Transverse colon (tissue), 3 donors: ENCODE measurements at regions not wholly inside any gene's neighbourhood (a gene's known extent, or its start where the extent isn't known, plus 50 kb on each side); places are given as distances from the start of the nearest gene placed in this dataset.

Source experiments
- POLR2A ChIP-seq: fragments of 450-650 bp; IDR thresholded peaks from one replicate; pipeline ENCODE4 v1.6.1; 2016; ENCODE audit warnings: antibody characterized with exemption, mild to moderate bottlenecking, moderate library complexity
- TF ChIP-seq, protein P1 (sequence below), 5 experiments: fragments of 200-600 bp in 3 of 5; fragments of 450-650 bp in 2 of 5; sonication (generic) in 3 of 5; IDR thresholded peaks; 1 replicate in 2 of 5; 2 replicates in 3 of 5; pipeline ENCODE4 v1.5.1; 2016 to 2017; ENCODE audit warnings: antibody characterized with exemption in 5 of 5, inconsistent platforms in 3 of 5, mild to moderate bottlenecking in 2 of 5, moderate library complexity in 1 of 5

GRCh38 chr4:122065149-122065548 is 87.0 kb upstream of the BLTP1 start:
- TF ChIP-seq, protein P1, sequence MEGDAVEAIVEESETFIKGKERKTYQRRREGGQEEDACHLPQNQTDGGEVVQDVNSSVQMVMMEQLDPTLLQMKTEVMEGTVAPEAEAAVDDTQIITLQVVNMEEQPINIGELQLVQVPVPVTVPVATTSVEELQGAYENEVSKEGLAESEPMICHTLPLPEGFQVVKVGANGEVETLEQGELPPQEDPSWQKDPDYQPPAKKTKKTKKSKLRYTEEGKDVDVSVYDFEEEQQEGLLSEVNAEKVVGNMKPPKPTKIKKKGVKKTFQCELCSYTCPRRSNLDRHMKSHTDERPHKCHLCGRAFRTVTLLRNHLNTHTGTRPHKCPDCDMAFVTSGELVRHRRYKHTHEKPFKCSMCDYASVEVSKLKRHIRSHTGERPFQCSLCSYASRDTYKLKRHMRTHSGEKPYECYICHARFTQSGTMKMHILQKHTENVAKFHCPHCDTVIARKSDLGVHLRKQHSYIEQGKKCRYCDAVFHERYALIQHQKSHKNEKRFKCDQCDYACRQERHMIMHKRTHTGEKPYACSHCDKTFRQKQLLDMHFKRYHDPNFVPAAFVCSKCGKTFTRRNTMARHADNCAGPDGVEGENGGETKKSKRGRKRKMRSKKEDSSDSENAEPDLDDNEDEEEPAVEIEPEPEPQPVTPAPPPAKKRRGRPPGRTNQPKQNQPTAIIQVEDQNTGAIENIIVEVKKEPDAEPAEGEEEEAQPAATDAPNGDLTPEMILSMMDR (IDR thresholded peaks at IDR 0.05) = no peak
- TF ChIP-seq POLR2A = no peak
